IMR-90 (cell line): ENCODE measurements at regions not wholly inside any gene's neighbourhood (a gene's known extent, or its start where the extent isn't known, plus 50 kb on each side); places are given as distances from the start of the nearest gene placed in this dataset.

Experiments
- ATAC-seq: fragments of 200-7000 bp; cut with Tn5 transposase; 2 replicates; pipeline ENCODE4 v1.9.1; 2020; ENCODE audit warnings: low read depth, mild to moderate bottlenecking, moderate library complexity
- BruUV-seq: library from RNA; stranded (reverse); fragments of 400-500 nt; replicated peaks from 2 replicates; lab custom pipeline; 2021; lab: Mats Ljungman, UMichigan
- CTCF ChIA-PET: fragments of 300-600 bp; formaldehyde crosslinking; extraction: SDS; loops from one replicate; lab custom pipeline; 2021; ENCODE audit warnings: antibody characterized with exemption; lab: Yijun Ruan, JAX
- POLR2A ChIA-PET: fragments of 300-600 bp; sonication (Branson Sonifier 250); formaldehyde crosslinking; loops from one replicate; lab custom pipeline; 2022; ENCODE audit warnings: antibody characterized with exemption; ENCODE audit not compliant: unreplicated experiment; lab: Charles Lee
- DNase-seq: peaks from one replicate; pipeline ENCODE4 v3.0.0; 2013
- H2AFZ ChIP-seq: replicated peaks from 2 replicates; pipeline ENCODE3; 2013; ENCODE audit warnings: low read length, mild to moderate bottlenecking; ENCODE audit not compliant: poor library complexity
- H2AK5ac ChIP-seq: 2 replicates; pipeline ENCODE4 v1.6.1; 2013; ENCODE audit warnings: low read depth, low read length, inconsistent platforms
- H2AK9ac ChIP-seq: replicated peaks from 2 replicates; pipeline ENCODE3; 2013; ENCODE audit warnings: mild to moderate bottlenecking, low read depth, low read length, moderate library complexity; ENCODE audit not compliant: poor library complexity
- H2BK120ac ChIP-seq: 2 replicates; pipeline ENCODE4 v1.6.1; 2013; ENCODE audit warnings: low read depth, low read length, inconsistent platforms
- H2BK15ac ChIP-seq: 3 replicates; pipeline ENCODE4 v1.6.1; 2013; ENCODE audit warnings: low read depth, low read length, inconsistent platforms
- H2BK20ac ChIP-seq: 2 replicates; pipeline ENCODE4 v1.6.1; 2013; ENCODE audit warnings: low read depth, mild to moderate bottlenecking, inconsistent platforms, low read length, moderate library complexity
- H2BK5ac ChIP-seq: 2 replicates; pipeline ENCODE4 v1.6.1; 2013; ENCODE audit warnings: mild to moderate bottlenecking, low read depth, low read length, inconsistent platforms; ENCODE audit not compliant: poor library complexity, severe bottlenecking
- H3K14ac ChIP-seq: replicated peaks from 2 replicates; pipeline ENCODE4 v1.6.1; 2013; ENCODE audit warnings: low read depth, low read length, inconsistent platforms
- H3K18ac ChIP-seq: 2 replicates; pipeline ENCODE4 v1.6.1; 2013; ENCODE audit warnings: low read depth, low read length, control low read depth
- H3K23ac ChIP-seq: 2 replicates; pipeline ENCODE4 v1.6.1; 2013; ENCODE audit warnings: low read depth, low read length, inconsistent platforms
- H3K27ac ChIP-seq: 2 replicates; pipeline ENCODE4 v1.5.1; 2013; ENCODE audit warnings: mild to moderate bottlenecking, control low read depth, low read length; ENCODE audit not compliant: insufficient read depth
- H3K27me3 ChIP-seq: 2 replicates; pipeline ENCODE4 v1.6.1; 2013; ENCODE audit warnings: low read length; ENCODE audit not compliant: control insufficient read depth, insufficient read depth
- H3K36me3 ChIP-seq: 2 replicates; pipeline ENCODE4 v1.6.1; 2013; ENCODE audit warnings: low read length, mixed read lengths; ENCODE audit not compliant: control insufficient read depth, insufficient read depth
- H3K4ac ChIP-seq: 2 replicates; pipeline ENCODE4 v1.6.1; 2013; ENCODE audit warnings: low read depth, low read length, inconsistent platforms
- H3K4me1 ChIP-seq: 2 replicates; pipeline ENCODE4 v1.6.1; 2013; ENCODE audit warnings: low read length, mixed read lengths; ENCODE audit not compliant: control insufficient read depth, insufficient read depth
- H3K4me2 ChIP-seq: 2 replicates; pipeline ENCODE4 v1.6.1; 2013; ENCODE audit warnings: low read depth, mild to moderate bottlenecking, control low read depth, low read length, moderate library complexity
- H3K4me3 ChIP-seq: 2 replicates; pipeline ENCODE4 v1.5.1; 2013; ENCODE audit warnings: low read depth, mild to moderate bottlenecking, control low read depth, low read length, moderate library complexity; ENCODE audit not compliant: insufficient read depth
- H3K56ac ChIP-seq: 2 replicates; pipeline ENCODE4 v1.6.1; 2013; ENCODE audit warnings: low read length, inconsistent platforms; ENCODE audit not compliant: insufficient read depth; ENCODE audit errors: extremely low read depth
- H3K79me1 ChIP-seq, 2 experiments: 2 replicates each; pipeline ENCODE4 v1.6.1; 2013; ENCODE audit warnings: low read length in 2 of 2, inconsistent platforms in 1 of 2, low read depth in 1 of 2
- H3K9ac ChIP-seq: 2 replicates; pipeline ENCODE4 v1.6.1; 2013; ENCODE audit warnings: low read depth, low read length, control low read depth
- H3K9me1 ChIP-seq: 2 replicates; pipeline ENCODE4 v1.6.1; 2013; ENCODE audit warnings: low read length, inconsistent platforms; ENCODE audit not compliant: insufficient read depth
- H3K9me3 ChIP-seq: 2 replicates; pipeline ENCODE4 v1.6.1; 2013; ENCODE audit warnings: low read length; ENCODE audit not compliant: control insufficient read depth, insufficient read depth
- H4K20me1 ChIP-seq: 2 replicates; pipeline ENCODE4 v1.6.1; 2013; ENCODE audit warnings: low read length, inconsistent platforms; ENCODE audit not compliant: insufficient read depth
- H4K5ac ChIP-seq: 2 replicates; pipeline ENCODE4 v1.6.1; 2013; ENCODE audit warnings: mild to moderate bottlenecking, low read depth, low read length, control low read depth
- H4K8ac ChIP-seq, 2 experiments: 2 replicates each; pipeline ENCODE4 v1.6.1; 2013; ENCODE audit warnings: low read depth in 2 of 2, low read length in 2 of 2, control low read depth in 1 of 2, inconsistent platforms in 1 of 2
- H4K91ac ChIP-seq: 2 replicates; pipeline ENCODE4 v1.6.1; 2013; ENCODE audit warnings: low read depth, low read length, inconsistent platforms; ENCODE audit not compliant: insufficient read depth
- BHLHE40 ChIP-seq: fragments of 150-350 bp; IDR thresholded peaks from 2 replicates; pipeline ENCODE4 v1.6.1; 2016; ENCODE audit warnings: mild to moderate bottlenecking, low read depth, low read length
- CEBPB ChIP-seq: IDR thresholded peaks from 2 replicates; pipeline ENCODE4 v1.6.1; 2012; ENCODE audit warnings: low read depth, low read length, improper control_type of control experiment
- CHD1 ChIP-seq: IDR thresholded peaks from 2 replicates; pipeline ENCODE4 v1.6.1; 2012; ENCODE audit warnings: low read depth, low read length, improper control_type of control experiment
- CTCF ChIP-seq: conservative IDR thresholded peaks from 2 replicates; pipeline ENCODE4 v1.5.1; 2012; ENCODE audit warnings: mild to moderate bottlenecking, low read depth, low read length, improper control_type of control experiment
- ELK1 ChIP-seq: fragments of 150-350 bp; IDR thresholded peaks from 2 replicates; pipeline ENCODE4 v1.6.1; 2016; ENCODE audit warnings: low read depth, mild to moderate bottlenecking, low read length, moderate library complexity, borderline replicate concordance
- FOS ChIP-seq: fragments of 150-350 bp; IDR thresholded peaks from 2 replicates; pipeline ENCODE4 v1.6.1; 2016; ENCODE audit warnings: low read depth, low read length
- MAFK ChIP-seq: IDR thresholded peaks from 2 replicates; pipeline ENCODE4 v1.6.1; 2012; ENCODE audit warnings: low read depth, low read length, improper control_type of control experiment
- MAZ ChIP-seq: IDR thresholded peaks from 2 replicates; pipeline ENCODE4 v1.6.1; 2012; ENCODE audit warnings: low read depth, mild to moderate bottlenecking, low read length, improper control_type of control experiment, moderate library complexity, borderline replicate concordance
- MXI1 ChIP-seq: IDR thresholded peaks from 2 replicates; pipeline ENCODE4 v1.6.1; 2012; ENCODE audit warnings: low read depth, mild to moderate bottlenecking, low read length, moderate library complexity, borderline replicate concordance
- NFE2L2 ChIP-seq: fragments of 150-350 bp; IDR thresholded peaks from 2 replicates; pipeline ENCODE4 v1.6.1; 2016; ENCODE audit warnings: low read depth, mild to moderate bottlenecking, low read length
- POLR2A ChIP-seq: IDR thresholded peaks from 2 replicates; pipeline ENCODE4 v1.6.1; 2012; ENCODE audit warnings: mild to moderate bottlenecking, low read depth, low read length
- RAD21 ChIP-seq: IDR thresholded peaks from 2 replicates; pipeline ENCODE4 v1.6.1; 2012; ENCODE audit warnings: low read length, improper control_type of control experiment
- RCOR1 ChIP-seq: IDR thresholded peaks from 2 replicates; pipeline ENCODE4 v1.6.1; 2012; ENCODE audit warnings: mild to moderate bottlenecking, low read length, improper control_type of control experiment; ENCODE audit not compliant: insufficient replicate concordance
- RFX5 ChIP-seq: IDR thresholded peaks from 2 replicates; pipeline ENCODE4 v1.8.0; 2012; ENCODE audit warnings: low read depth, mild to moderate bottlenecking, low read length, moderate library complexity
- SMC3 ChIP-seq: fragments of 150-350 bp; IDR thresholded peaks from 2 replicates; pipeline ENCODE4 v1.6.1; 2016; ENCODE audit warnings: low read depth, mild to moderate bottlenecking, antibody characterized with exemption, low read length, moderate library complexity
- USF2 ChIP-seq: fragments of 150-350 bp; IDR thresholded peaks from 2 replicates; pipeline ENCODE4 v1.6.1; 2017; ENCODE audit warnings: mild to moderate bottlenecking, antibody characterized with exemption, low read length, low read depth
- WGBS, 2 experiments: methylation state at CpG; one replicate each; pipeline versions ENCODE4 v1.1.5 to v1.1.7; 2013; ENCODE audit warnings: missing lambda C conversion rate in 2 of 2; ENCODE audit not compliant: insufficient read length in 1 of 2; ENCODE audit errors: extremely low coverage in 2 of 2; 5-methylcytosine and 5-hydroxymethylcytosine counted together
- dilution Hi-C: fragments of 300-500 bp; cut with HindIII; formaldehyde crosslinking; loops from one replicate; pipeline ENCODE4 v1.14.3; 2018; ENCODE audit warnings: low sequenced_read_pairs; ENCODE audit not compliant: unreplicated experiment
- in situ Hi-C: fragments of 300-500 bp; cut with MboI; formaldehyde crosslinking; loops from 3 replicates; pipeline ENCODE4 v1.14.3; 2019; ENCODE audit warnings: low sequenced_read_pairs, inconsistent platforms, mixed read lengths
- intact Hi-C: fragments of 100-400 bp; cut with micrococcal nuclease; formaldehyde crosslinking; loops from 2 replicates; pipeline ENCODE4 v1.10.0; 2022

GRCh38 chr13:76223999-76224398 is 587.9 kb downstream of the LMO7 start:
- dilution Hi-C loops: no loop called here
- Histone ChIP-seq H3K4me1 (peaks cover 4% of the 10 kb centered on the region; the same call in 1 of the 2 replicates), H3K56ac (no peak overlapping the region), H3K23ac (no peak overlapping the region), H4K91ac (no peak overlapping the region), H4K20me1 (no peaks in the 10 kb centered on the region), H3K9me1 (no peaks in the 10 kb centered on the region), H3K9ac (no peak overlapping the region), H4K8ac (no peak overlapping the region), H3K27me3 (no peaks in the 10 kb centered on the region), H3K27ac (no peak overlapping the region), H3K4me3 (no peak overlapping the region), H2BK5ac (no peak overlapping the region), H3K18ac (peak overlapping the region; percentile 33), H2AFZ (no peak overlapping the region), H3K79me1 (no peaks in the 10 kb centered on the region), H2BK120ac (no peak overlapping the region), H2BK20ac (no peak overlapping the region), H3K36me3 (no peaks in the 10 kb centered on the region), H3K9me3 (no peaks in the 10 kb centered on the region), H3K14ac (no peak overlapping the region), H2AK5ac (no peak overlapping the region), H2BK15ac (no peak overlapping the region), H4K5ac (no peak overlapping the region), H2AK9ac (no peak overlapping the region), H3K4ac (no peak overlapping the region), H3K4me2 (no peak overlapping the region)
- BruUV-seq: no TSS peak
- TF ChIP-seq RCOR1 (no peak), CHD1 (no peak), SMC3 (no peak), RFX5 (no peak), POLR2A (no peak), USF2 (no peak), NFE2L2 (no peak), FOS (no peak), RAD21 (no peak), CEBPB (no peak), MAFK (no peak), CTCF (no peak), ELK1 (no peak), BHLHE40 (no peak), MAZ (no peak), MXI1 (no peak)
- ATAC-seq (no peak), DNase-seq (no peak)
- ChIA-PET CTCF (no interaction called here), POLR2A (no interaction called here)
- intact Hi-C loops: loop anchor here (5.0 kb wide), 1 partner anchor 187 kb away; no protein-coding TSS in a partner anchor
- in situ Hi-C loops: no loop called here
- WGBS, 2 experiments: no CpG with 5 or more reads among the region's 5 CpGs
